ENCODE measurements at regions not wholly inside any gene's neighbourhood (a gene's known extent, or its start where the extent isn't known, plus 50 kb on each side); places are given as distances from the start of the nearest gene placed in this dataset.

- TF ChIP-seq CTCF (IDR thresholded peaks at IDR 0.05) (no peak), EP300 (IDR thresholded peaks at IDR 0.05) (no peak), POLR2A (IDR thresholded peaks at IDR 0.05) (no peak)
Observed at GRCh38 chr21:28828021-28828420, 164.7 kb downstream of the LTN1 start.

Measured in suprapubic skin (tissue), 3 donors.